ENCODE measurements at regions not wholly inside any gene's neighbourhood (a gene's known extent, or its start where the extent isn't known, plus 50 kb on each side); places are given as distances from the start of the nearest gene placed in this dataset.

- TF ChIP-seq, protein P1, sequence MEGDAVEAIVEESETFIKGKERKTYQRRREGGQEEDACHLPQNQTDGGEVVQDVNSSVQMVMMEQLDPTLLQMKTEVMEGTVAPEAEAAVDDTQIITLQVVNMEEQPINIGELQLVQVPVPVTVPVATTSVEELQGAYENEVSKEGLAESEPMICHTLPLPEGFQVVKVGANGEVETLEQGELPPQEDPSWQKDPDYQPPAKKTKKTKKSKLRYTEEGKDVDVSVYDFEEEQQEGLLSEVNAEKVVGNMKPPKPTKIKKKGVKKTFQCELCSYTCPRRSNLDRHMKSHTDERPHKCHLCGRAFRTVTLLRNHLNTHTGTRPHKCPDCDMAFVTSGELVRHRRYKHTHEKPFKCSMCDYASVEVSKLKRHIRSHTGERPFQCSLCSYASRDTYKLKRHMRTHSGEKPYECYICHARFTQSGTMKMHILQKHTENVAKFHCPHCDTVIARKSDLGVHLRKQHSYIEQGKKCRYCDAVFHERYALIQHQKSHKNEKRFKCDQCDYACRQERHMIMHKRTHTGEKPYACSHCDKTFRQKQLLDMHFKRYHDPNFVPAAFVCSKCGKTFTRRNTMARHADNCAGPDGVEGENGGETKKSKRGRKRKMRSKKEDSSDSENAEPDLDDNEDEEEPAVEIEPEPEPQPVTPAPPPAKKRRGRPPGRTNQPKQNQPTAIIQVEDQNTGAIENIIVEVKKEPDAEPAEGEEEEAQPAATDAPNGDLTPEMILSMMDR (IDR thresholded peaks at IDR 0.05; ENCODE audit: insufficient read depth, missing control alignments), result no peak
- FAIRE-seq, result no peak
- no peak for DNase-seq (ENCODE audit: insufficient read length, low spot score)
These were observed 275.1 kb downstream of the CYP26B1 start for GRCh38 chr2:71872466-71873051.

DNA sequence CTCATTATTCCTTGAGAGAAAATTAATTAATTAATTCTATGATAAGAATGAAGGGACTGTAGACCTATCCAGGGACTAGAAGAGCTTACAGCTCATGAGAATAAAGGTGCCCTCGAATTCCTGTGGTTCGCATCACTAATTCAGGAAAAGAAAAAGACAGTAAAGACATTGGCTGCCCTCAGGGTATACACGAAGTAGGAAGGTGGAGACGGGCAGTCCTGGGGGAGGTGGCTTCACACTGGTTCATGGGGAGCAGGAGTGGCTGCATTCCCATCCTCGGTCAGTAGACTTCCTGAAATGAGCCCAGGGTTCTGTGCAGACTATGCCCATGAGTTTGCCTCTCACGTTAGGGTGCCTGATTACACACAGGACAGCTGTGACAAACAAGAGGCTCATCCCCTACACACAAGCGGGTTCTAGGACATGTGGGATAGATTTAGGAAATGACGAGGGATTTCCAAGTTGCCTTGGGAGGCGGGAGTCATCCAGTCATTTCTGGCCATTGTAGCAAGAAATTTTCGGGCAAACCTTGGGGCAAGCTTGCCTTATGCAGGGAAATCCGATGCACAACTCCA is 282.2 kb downstream of the CYP26B1 start:
- DNase-seq (ENCODE audit: insufficient read length, low spot score) (no peak), FAIRE-seq (no peak)
- TF ChIP-seq, protein P1 (IDR thresholded peaks at IDR 0.05; ENCODE audit: insufficient read depth, missing control alignments), result no peak

GRCh38 chr2:71864085-71864484 is 283.6 kb downstream of the CYP26B1 start:
- DNase-seq (ENCODE audit: insufficient read length, low spot score) (no peak), FAIRE-seq (no peak)
- TF ChIP-seq, protein P1 (IDR thresholded peaks at IDR 0.05; ENCODE audit: insufficient read depth, missing control alignments), result no peak

DNA sequence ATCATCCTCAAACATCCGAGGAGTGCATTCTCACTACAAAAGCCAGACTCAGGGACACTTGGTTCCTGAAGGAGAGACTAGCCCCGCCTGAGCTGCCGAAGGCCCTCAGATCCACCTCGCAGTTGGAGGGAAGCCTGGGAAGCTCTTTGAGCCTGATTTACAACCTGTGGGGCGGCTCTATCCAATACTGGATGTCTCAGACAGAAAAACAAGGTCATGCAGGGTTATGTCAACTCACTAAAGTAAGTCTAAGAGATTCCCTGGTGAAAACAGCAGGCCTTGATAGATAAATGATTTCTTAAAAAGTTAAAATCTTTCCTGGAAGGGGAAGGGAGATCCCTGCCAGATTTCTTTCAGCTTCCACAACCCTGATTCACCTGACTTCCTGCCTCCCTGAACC is 284.3 kb downstream of the CYP26B1 start:
- FAIRE-seq (no peak), DNase-seq (ENCODE audit: insufficient read length, low spot score) (no peak)
- TF ChIP-seq, protein P1 (IDR thresholded peaks at IDR 0.05; ENCODE audit: insufficient read depth, missing control alignments), result no peak

DNA sequence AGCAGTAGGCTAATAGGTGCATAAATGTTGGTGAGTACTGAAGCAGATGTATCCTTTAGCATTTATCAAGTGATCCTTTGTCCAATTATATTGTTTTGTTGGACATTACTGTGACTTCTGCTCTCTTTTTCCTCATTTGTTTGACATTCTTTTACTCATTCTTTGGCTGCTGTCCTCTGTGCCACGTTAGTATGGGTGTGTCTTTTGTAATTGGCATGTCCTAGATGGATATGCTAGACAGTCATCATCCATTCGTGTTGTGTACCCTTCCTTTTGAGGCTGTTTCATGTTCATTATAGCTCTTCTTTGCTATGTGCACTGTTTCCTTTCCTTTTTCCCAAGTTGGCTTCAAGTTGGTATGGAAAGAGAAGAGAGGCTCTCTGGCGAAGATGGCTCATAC is 284.7 kb downstream of the CYP26B1 start:
- TF ChIP-seq, protein P1 (IDR thresholded peaks at IDR 0.05; ENCODE audit: insufficient read depth, missing control alignments), result no peak
- DNase-seq (ENCODE audit: insufficient read length, low spot score) (no peak), FAIRE-seq (no peak)

DNA sequence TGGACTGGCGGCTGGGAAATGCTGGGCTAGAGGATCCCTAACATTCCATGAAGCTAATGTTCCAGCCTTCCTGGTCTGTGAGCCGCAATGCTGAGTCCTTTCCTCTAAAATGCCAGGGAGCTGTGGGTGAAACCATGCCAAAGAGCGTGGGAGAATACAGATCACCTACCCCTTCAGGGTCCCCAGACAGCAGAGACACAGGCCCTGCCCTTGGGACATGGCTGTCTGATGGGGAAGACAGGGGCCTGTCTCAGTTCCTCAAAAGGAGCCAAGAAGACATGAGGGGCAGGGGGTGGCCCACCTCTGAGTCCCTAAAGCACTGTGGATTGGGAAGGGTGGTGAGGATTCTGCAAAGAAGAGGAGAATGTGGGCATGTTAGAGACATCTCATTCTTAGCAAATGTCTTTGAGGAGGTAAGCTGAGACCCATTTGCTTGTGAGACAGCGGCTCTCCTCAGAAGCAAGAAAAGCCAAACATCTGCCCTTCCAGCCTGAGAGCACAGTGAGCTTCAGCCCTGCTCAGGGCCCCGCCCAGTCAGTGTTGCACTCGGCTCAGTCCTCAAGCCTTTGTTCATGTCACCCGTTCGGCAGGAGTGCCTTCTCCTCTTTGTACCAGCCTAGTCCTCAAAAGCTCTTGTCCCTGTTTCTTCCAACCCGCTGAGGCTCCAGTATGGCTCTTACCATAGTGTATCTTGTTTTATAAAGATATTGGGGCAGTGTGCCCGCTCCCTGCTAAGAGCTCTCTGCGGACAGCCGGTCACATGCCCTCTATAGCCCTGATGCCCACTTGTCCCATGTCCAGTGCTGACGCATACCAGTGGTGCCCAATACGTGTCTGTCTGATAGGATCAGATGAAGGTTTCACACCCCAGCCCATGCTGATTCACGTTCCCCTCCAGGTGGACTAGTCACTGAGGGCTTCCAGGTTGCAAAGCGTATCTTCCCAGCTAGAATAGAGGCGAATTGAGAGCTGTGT is 286.2 kb downstream of the CYP26B1 start:
- FAIRE-seq, result no peak
- DNase-seq (ENCODE audit: insufficient read length, low spot score), result no peak
- TF ChIP-seq, protein P1 (IDR thresholded peaks at IDR 0.05; ENCODE audit: insufficient read depth, missing control alignments), result no peak

All from D721Med (cell line).